ENCODE measurements at regions not wholly inside any gene's neighbourhood (a gene's known extent, or its start where the extent isn't known, plus 50 kb on each side); places are given as distances from the start of the nearest gene placed in this dataset.

- H3K9me3 ChIP-seq (ENCODE audit: insufficient read depth, low read depth, low read length): no peaks in the 10 kb centered on the region
- DNase-seq: no peak
- no CpG with 5 or more reads among the region's 2 CpGs for WGBS (ENCODE audit: extremely low coverage, insufficient coverage, insufficient read length)
These were observed 380.8 kb downstream of the SPATA31D1 start for GRCh38 chr9:82369251-82369945.

GRCh38 chr9:82375041-82375440 is 386.5 kb downstream of the SPATA31D1 start:
- H2BK12ac ChIP-seq (ENCODE audit: low read length): no peak overlapping the region
- H3K9me3 ChIP-seq (ENCODE audit: insufficient read depth, low read depth, low read length): no peaks in the 10 kb centered on the region
- no CpG with 5 or more reads among the region's 2 CpGs for WGBS (ENCODE audit: extremely low coverage, insufficient coverage, insufficient read length)
- no peak overlapping the region for H3K4me2 ChIP-seq (ENCODE audit: low read length)
- no peak overlapping the region for H4K12ac ChIP-seq (ENCODE audit: low read depth, low read length)
- H3K4me3 ChIP-seq (ENCODE audit: low read depth, low read length): no peak overlapping the region
- H2AK5ac ChIP-seq (ENCODE audit: low read length): no peak overlapping the region
- H2BK120ac ChIP-seq (ENCODE audit: insufficient read depth, low read length, poor library complexity): no peak overlapping the region
- H3K9ac ChIP-seq (ENCODE audit: low read length): no peak overlapping the region
- no peak overlapping the region for H2BK5ac ChIP-seq (ENCODE audit: low read depth, low read length, poor library complexity)
- no peak overlapping the region for H3K18ac ChIP-seq (ENCODE audit: low read length)
- H3K27me3 ChIP-seq (ENCODE audit: insufficient read depth, low read length): no peaks in the 10 kb centered on the region
- H3K4ac ChIP-seq (ENCODE audit: low read depth, low read length): no peak overlapping the region
- H3K79me2 ChIP-seq (ENCODE audit: control insufficient read depth, insufficient read depth, low read length, poor library complexity): no peaks in the 10 kb centered on the region
- H4K8ac ChIP-seq (ENCODE audit: low read depth, low read length): no peak overlapping the region
- no peaks in the 10 kb centered on the region for H3K36me3 ChIP-seq (ENCODE audit: control insufficient read depth in 1 of 2, insufficient read depth in 2 of 2, low read length in 2 of 2)
- H3K4me1 ChIP-seq (ENCODE audit: control insufficient read depth in 1 of 2, insufficient read depth in 2 of 2, low read length in 2 of 2): peaks cover 0 to 4% of the 10 kb centered on the region in 2 experiments
- DNase-seq: no peak
- no peak overlapping the region for H3K27ac ChIP-seq (ENCODE audit: low read depth, low read length)
- H3K14ac ChIP-seq (ENCODE audit: low read length): no peak overlapping the region
- no peaks in the 10 kb centered on the region for H3K79me1 ChIP-seq (ENCODE audit: low read length)
- H4K91ac ChIP-seq (ENCODE audit: low read depth, low read length): no peak overlapping the region
- no peak overlapping the region for H2AFZ ChIP-seq (ENCODE audit: insufficient read depth, low read length, poor library complexity)
- H3K23ac ChIP-seq (ENCODE audit: low read length): no peak overlapping the region

More at GRCh38 chr9:82369251-82369945, 380.8 kb downstream of the SPATA31D1 start:
- Histone ChIP-seq H4K91ac (ENCODE audit: low read depth, low read length) (no peak overlapping the region), H3K4me3 (ENCODE audit: low read depth, low read length) (no peak overlapping the region), H2BK12ac (ENCODE audit: low read length) (no peak overlapping the region), H3K36me3 (ENCODE audit: control insufficient read depth in 1 of 2, insufficient read depth in 2 of 2, low read length in 2 of 2) (no peaks in the 10 kb centered on the region), H3K79me2 (ENCODE audit: control insufficient read depth, insufficient read depth, low read length, poor library complexity) (no peaks in the 10 kb centered on the region), H3K23ac (ENCODE audit: low read length) (no peak overlapping the region), H2BK120ac (ENCODE audit: insufficient read depth, low read length, poor library complexity) (no peak overlapping the region), H3K27ac (ENCODE audit: low read depth, low read length) (no peak overlapping the region), H2AK5ac (ENCODE audit: low read length) (no peak overlapping the region), H3K79me1 (ENCODE audit: low read length) (no peaks in the 10 kb centered on the region), H4K8ac (ENCODE audit: low read depth, low read length) (no peak overlapping the region), H3K14ac (ENCODE audit: low read length) (no peak overlapping the region), H2AFZ (ENCODE audit: insufficient read depth, low read length, poor library complexity) (no peak overlapping the region), H4K12ac (ENCODE audit: low read depth, low read length) (no peak overlapping the region), H2BK5ac (ENCODE audit: low read depth, low read length, poor library complexity) (no peak overlapping the region), H3K4me1 (ENCODE audit: control insufficient read depth in 1 of 2, insufficient read depth in 2 of 2, low read length in 2 of 2) (peaks cover 0 to 2% of the 10 kb centered on the region in 2 experiments), H3K27me3 (ENCODE audit: insufficient read depth, low read length) (no peaks in the 10 kb centered on the region), H3K4ac (ENCODE audit: low read depth, low read length) (no peak overlapping the region), H3K4me2 (ENCODE audit: low read length) (no peak overlapping the region), H3K18ac (ENCODE audit: low read length) (no peak overlapping the region), H3K9ac (ENCODE audit: low read length) (no peak overlapping the region)

DNA sequence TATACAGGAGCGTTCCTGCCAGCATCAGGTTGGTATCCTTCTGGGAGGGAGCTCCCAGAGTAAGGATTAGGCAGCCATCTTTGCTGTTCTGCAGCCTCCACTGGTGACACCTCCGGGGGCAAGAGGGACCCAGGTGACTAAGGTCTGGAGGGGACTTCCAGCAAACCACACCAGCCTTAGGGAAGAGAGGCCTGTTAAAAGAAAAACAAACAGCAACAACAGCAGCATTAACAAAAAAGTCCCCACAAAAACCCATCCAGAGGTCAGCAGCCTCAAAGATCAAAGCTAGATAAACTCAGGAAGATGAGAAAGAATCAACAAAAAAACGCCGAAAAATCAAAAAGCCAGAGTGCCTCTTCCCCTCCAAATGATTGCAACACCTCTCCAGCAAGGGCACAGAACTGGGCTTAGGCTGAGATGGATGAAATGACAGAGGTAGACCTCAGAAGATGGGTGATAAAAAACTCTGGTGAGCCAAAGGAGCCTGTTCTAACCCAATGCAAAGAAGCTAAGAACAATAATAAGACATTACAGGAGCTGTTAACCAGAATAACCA is 388.2 kb downstream of the SPATA31D1 start:
- H3K14ac ChIP-seq (ENCODE audit: low read length): no peak overlapping the region
- no peaks in the 10 kb centered on the region for H3K79me1 ChIP-seq (ENCODE audit: low read length)
- no peak overlapping the region for H2AK5ac ChIP-seq (ENCODE audit: low read length)
- no peaks in the 10 kb centered on the region for H3K9me3 ChIP-seq (ENCODE audit: insufficient read depth, low read depth, low read length)
- no peak overlapping the region for H2BK12ac ChIP-seq (ENCODE audit: low read length)
- H3K27ac ChIP-seq (ENCODE audit: low read depth, low read length): no peak overlapping the region
- no peak overlapping the region for H4K91ac ChIP-seq (ENCODE audit: low read depth, low read length)
- no peaks in the 10 kb centered on the region for H3K79me2 ChIP-seq (ENCODE audit: control insufficient read depth, insufficient read depth, low read length, poor library complexity)
- H4K12ac ChIP-seq (ENCODE audit: low read depth, low read length): no peak overlapping the region
- no peak for DNase-seq
- H2BK120ac ChIP-seq (ENCODE audit: insufficient read depth, low read length, poor library complexity): no peak overlapping the region
- H3K4me1 ChIP-seq (ENCODE audit: control insufficient read depth in 1 of 2, insufficient read depth in 2 of 2, low read length in 2 of 2): peaks cover 0 to 4% of the 10 kb centered on the region in 2 experiments
- no peak overlapping the region for H3K9ac ChIP-seq (ENCODE audit: low read length)
- H3K18ac ChIP-seq (ENCODE audit: low read length): no peak overlapping the region
- H3K27me3 ChIP-seq (ENCODE audit: insufficient read depth, low read length): no peaks in the 10 kb centered on the region
- no CpG with 5 or more reads among the region's 4 CpGs for WGBS (ENCODE audit: extremely low coverage, insufficient coverage, insufficient read length)
- no peak overlapping the region for H4K8ac ChIP-seq (ENCODE audit: low read depth, low read length)
- no peak overlapping the region for H3K4me2 ChIP-seq (ENCODE audit: low read length)
- no peak overlapping the region for H3K4me3 ChIP-seq (ENCODE audit: low read depth, low read length)
- no peak overlapping the region for H2BK5ac ChIP-seq (ENCODE audit: low read depth, low read length, poor library complexity)
- H3K36me3 ChIP-seq (ENCODE audit: control insufficient read depth in 1 of 2, insufficient read depth in 2 of 2, low read length in 2 of 2): no peaks in the 10 kb centered on the region
- no peak overlapping the region for H2AFZ ChIP-seq (ENCODE audit: insufficient read depth, low read length, poor library complexity)
- H3K23ac ChIP-seq (ENCODE audit: low read length): no peak overlapping the region
- no peak overlapping the region for H3K4ac ChIP-seq (ENCODE audit: low read depth, low read length)

GRCh38 chr9:82382887-82383616 is 394.5 kb downstream of the SPATA31D1 start:
- H3K79me2 ChIP-seq (ENCODE audit: control insufficient read depth, insufficient read depth, low read length, poor library complexity): no peaks in the 10 kb centered on the region
- H4K91ac ChIP-seq (ENCODE audit: low read depth, low read length): no peak overlapping the region

More at GRCh38 chr9:82382887-82383616, 394.5 kb downstream of the SPATA31D1 start:
- Histone ChIP-seq H3K4me1 (ENCODE audit: control insufficient read depth in 1 of 2, insufficient read depth in 2 of 2, low read length in 2 of 2) (peaks cover 0 to 4% of the 10 kb centered on the region in 2 experiments), H2AK5ac (ENCODE audit: low read length) (no peak overlapping the region), H3K18ac (ENCODE audit: low read length) (no peak overlapping the region), H4K12ac (ENCODE audit: low read depth, low read length) (peak overlapping the region; percentile 36), H3K79me1 (ENCODE audit: low read length) (peaks cover 5% of the 10 kb centered on the region), H3K4me2 (ENCODE audit: low read length) (no peak overlapping the region), H2BK120ac (ENCODE audit: insufficient read depth, low read length, poor library complexity) (no peak overlapping the region), H3K23ac (ENCODE audit: low read length) (no peak overlapping the region), H2BK12ac (ENCODE audit: low read length) (no peak overlapping the region), H2BK5ac (ENCODE audit: low read depth, low read length, poor library complexity) (no peak overlapping the region), H2AFZ (ENCODE audit: insufficient read depth, low read length, poor library complexity) (no peak overlapping the region), H3K27me3 (ENCODE audit: insufficient read depth, low read length) (no peaks in the 10 kb centered on the region), H3K4ac (ENCODE audit: low read depth, low read length) (no peak overlapping the region), H3K14ac (ENCODE audit: low read length) (no peak overlapping the region), H4K8ac (ENCODE audit: low read depth, low read length) (peak overlapping the region; percentile 4), H3K9ac (ENCODE audit: low read length) (no peak overlapping the region), H3K9me3 (ENCODE audit: insufficient read depth, low read depth, low read length) (no peaks in the 10 kb centered on the region), H3K27ac (ENCODE audit: low read depth, low read length) (peak overlapping the region; percentile 43), H3K36me3 (ENCODE audit: control insufficient read depth in 1 of 2, insufficient read depth in 2 of 2, low read length in 2 of 2) (no peaks in the 10 kb centered on the region), H3K4me3 (ENCODE audit: low read depth, low read length) (no peak overlapping the region)
- WGBS (ENCODE audit: extremely low coverage, insufficient coverage, insufficient read length): no CpG with 5 or more reads among the region's 6 CpGs
- DNase-seq: no peak

Measured in trophoblast cell (in vitro differentiated cells and primary cell).